ENCODE measurements at regions not wholly inside any gene's neighbourhood (a gene's known extent, or its start where the extent isn't known, plus 50 kb on each side); places are given as distances from the start of the nearest gene placed in this dataset.

GRCh38 chr18:4842287-4842686, 354.8 kb downstream of the AKAIN1 start:
- TF ChIP-seq EP300 (IDR thresholded peaks at IDR 0.05), result no peak
- TF ChIP-seq CTCF (IDR thresholded peaks at IDR 0.05), result no peak
- TF ChIP-seq POLR2A (IDR thresholded peaks at IDR 0.05), result no peak
- TF ChIP-seq POLR2AphosphoS5 (IDR thresholded peaks at IDR 0.05), result no peak

All from suprapubic skin (tissue), 4 donors.